ENCODE measurements at regions not wholly inside any gene's neighbourhood (a gene's known extent, or its start where the extent isn't known, plus 50 kb on each side); places are given as distances from the start of the nearest gene placed in this dataset.

- no peak for DNase-seq
Measured at GRCh38 chr2:16180631-16181030, 240.3 kb downstream of the MYCN start.

- no peak for DNase-seq
Measured at GRCh38 chr2:16179701-16180416, 239.5 kb downstream of the MYCN start.

- DNase-seq, result no peak
Measured at GRCh38 chr2:16178551-16179130, 238.3 kb downstream of the MYCN start.

GRCh38 chr2:16177671-16178180 lies 237.4 kb downstream of the MYCN start:
- no peak for DNase-seq

GRCh38 chr2:16176971-16177480 lies 236.7 kb downstream of the MYCN start:
- no peak for DNase-seq

GRCh38 chr2:16175247-16175825 lies 235.0 kb downstream of the MYCN start:
- DNase-seq, result no peak

- no peak for DNase-seq
Measured at GRCh38 chr2:16174693-16175045, 234.3 kb downstream of the MYCN start.

GRCh38 chr2:16173893-16174692 lies 233.7 kb downstream of the MYCN start:
- no peak for DNase-seq

GRCh38 chr2:16172324-16173175 lies 232.2 kb downstream of the MYCN start:
- no peak for DNase-seq

GRCh38 chr2:16171425-16171920 lies 231.1 kb downstream of the MYCN start:
- DNase-seq, result no peak

GRCh38 chr2:16170675-16171424 lies 230.5 kb downstream of the MYCN start:
- DNase-seq, result no peak

- no peak for DNase-seq
Measured at GRCh38 chr2:16169381-16169960, 229.1 kb downstream of the MYCN start.

- no peak for DNase-seq
Measured at GRCh38 chr2:16168506-16169264, 228.3 kb downstream of the MYCN start.

GRCh38 chr2:16167870-16168426 lies 227.6 kb downstream of the MYCN start:
- DNase-seq, result no peak

GRCh38 chr2:16167451-16167861 lies 227.1 kb downstream of the MYCN start:
- DNase-seq, result no peak

- no peak for DNase-seq
Measured at GRCh38 chr2:16166327-16166981, 226.1 kb downstream of the MYCN start.

GRCh38 chr2:16165518-16166326 lies 225.4 kb downstream of the MYCN start:
- DNase-seq, result no peak

- DNase-seq, result no peak
Measured at GRCh38 chr2:16162491-16163040, 222.2 kb downstream of the MYCN start.

Data from stimulated activated CD4-positive, alpha-beta T cell treated with anti-CD3 and anti-CD28 coated beads, Interleukin-12 subunit alpha, Interleukin-12 subunit beta, amount 100 ng/mL, for 4 hours (primary cell).